Glomerular visceral epithelial cell (primary cell): ENCODE measurements at regions not wholly inside any gene's neighbourhood (a gene's known extent, or its start where the extent isn't known, plus 50 kb on each side); places are given as distances from the start of the nearest gene placed in this dataset.

Experiments
- DNase-seq: peaks from one replicate; pipeline ENCODE4 v3.0.0-alpha.2; 2016; ENCODE audit errors: extremely low spot score

- no peak for DNase-seq
Measured at GRCh38 chr2:226383461-226383860, 416.2 kb downstream of the IRS1 start.

GRCh38 chr2:226380679-226381078 lies 418.9 kb downstream of the IRS1 start:
- DNase-seq, result no peak

DNA sequence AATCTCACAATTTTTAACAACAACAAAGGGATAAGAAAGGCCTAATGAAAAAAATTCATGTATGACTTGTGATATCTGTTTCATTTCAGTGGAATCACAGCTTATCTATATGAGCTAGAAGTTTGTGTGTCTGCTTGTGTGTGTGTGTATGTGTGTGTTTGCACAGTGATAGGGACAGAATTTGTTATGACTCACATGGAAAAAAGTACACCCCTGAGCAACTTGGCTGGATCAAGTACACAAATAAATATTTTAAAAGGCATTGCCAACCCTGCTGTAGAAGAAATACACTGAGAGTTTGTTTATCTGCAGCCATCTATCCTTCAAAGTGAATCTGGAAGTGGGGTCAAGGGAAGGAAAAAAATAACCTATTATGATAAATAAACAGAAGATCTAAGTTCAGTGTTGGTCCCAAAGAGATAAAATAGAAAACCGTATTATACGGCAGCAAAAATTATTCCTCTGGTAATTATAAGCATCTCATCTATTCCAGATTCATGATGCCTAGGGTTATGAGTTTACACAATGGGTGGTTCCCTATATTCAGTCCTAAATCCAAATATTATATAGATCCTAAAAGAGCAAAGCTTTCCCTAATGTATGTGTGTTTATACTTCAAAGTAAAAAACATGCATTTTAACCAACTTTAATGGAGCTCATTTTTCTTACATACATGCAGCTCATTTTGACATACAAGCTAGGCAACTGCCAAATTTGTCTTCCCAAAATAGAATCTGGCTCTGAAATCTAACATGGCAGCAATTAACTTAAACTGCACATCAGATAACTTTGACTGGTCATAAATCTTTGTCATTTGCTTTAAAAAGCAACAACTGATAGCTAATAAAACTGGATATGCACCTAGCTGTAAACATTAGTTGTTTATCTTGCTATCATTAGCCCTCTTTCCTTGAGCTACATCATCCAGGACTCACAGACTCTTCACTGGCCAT lies 420.6 kb downstream of the IRS1 start:
- DNase-seq, result no peak

GRCh38 chr2:226376516-226377180 lies 423.0 kb downstream of the IRS1 start:
- DNase-seq, result no peak

DNA sequence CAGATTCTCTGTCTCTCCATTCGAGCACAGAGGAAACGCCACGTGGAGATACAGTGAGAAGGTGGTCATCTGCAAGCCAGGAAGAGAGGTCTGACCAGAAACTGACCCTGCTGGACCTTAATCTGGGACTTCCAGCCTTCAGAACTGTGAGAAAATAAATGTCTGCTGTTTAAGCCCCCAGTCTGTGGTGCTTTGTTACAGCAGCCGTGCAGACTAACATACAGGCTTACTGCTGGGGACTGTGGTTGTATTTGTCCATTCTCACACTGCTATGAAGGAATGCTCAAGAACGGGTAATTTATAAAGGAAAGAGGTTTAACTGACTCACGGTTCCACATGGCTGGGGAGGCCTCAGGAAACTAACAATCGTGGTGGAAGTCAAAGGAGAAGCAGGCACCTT lies 432.7 kb downstream of the IRS1 start:
- peak; percentile 46 for DNase-seq

GRCh38 chr2:226364217-226364616 lies 435.4 kb downstream of the IRS1 start:
- no peak for DNase-seq

- DNase-seq, result peak; percentile 45
Measured at GRCh38 chr2:226362980-226363379, 436.6 kb downstream of the IRS1 start.

GRCh38 chr2:226360658-226361057 lies 439.0 kb downstream of the IRS1 start:
- no peak for DNase-seq

- no peak for DNase-seq
Measured at GRCh38 chr2:226358688-226359087, 440.9 kb downstream of the IRS1 start.

- DNase-seq, result no peak
Measured at GRCh38 chr2:226357816-226358215, 441.8 kb downstream of the IRS1 start.

GRCh38 chr2:226355600-226355999 lies 444.0 kb downstream of the IRS1 start:
- DNase-seq, result no peak

GRCh38 chr2:226354434-226354833 lies 445.2 kb downstream of the IRS1 start:
- peak; percentile 62 for DNase-seq

GRCh38 chr2:226352941-226353560 lies 446.6 kb downstream of the IRS1 start:
- DNase-seq, result no peak

GRCh38 chr2:226351711-226352110 lies 447.9 kb downstream of the IRS1 start:
- DNase-seq, result no peak

DNA sequence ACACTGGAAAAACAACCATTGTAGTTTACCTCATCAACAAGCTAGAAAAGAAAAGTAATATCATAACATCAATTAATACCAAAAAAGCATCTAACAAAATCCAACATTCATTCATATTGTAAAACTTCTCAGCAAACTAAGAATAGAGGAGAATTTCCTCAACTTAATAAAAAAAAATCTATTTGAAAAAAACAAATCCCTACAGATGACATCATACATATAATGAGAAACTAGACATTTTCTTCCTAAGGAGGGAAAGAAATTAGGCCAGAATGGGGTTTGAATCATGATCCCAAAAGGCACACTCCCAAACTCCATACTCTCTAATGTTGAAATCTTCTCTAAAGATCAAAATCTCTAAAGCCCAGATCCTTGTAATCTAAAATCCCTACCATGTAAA lies 460.0 kb downstream of the IRS1 start:
- DNase-seq, result no peak

GRCh38 chr2:226338825-226339224 lies 460.8 kb downstream of the IRS1 start:
- peak; percentile 14 for DNase-seq

- no peak for DNase-seq
Measured at GRCh38 chr2:226337941-226338600, 461.5 kb downstream of the IRS1 start.

- no peak for DNase-seq
Measured at GRCh38 chr2:226336283-226336682, 463.3 kb downstream of the IRS1 start.

- DNase-seq, result no peak
Measured at GRCh38 chr2:226334981-226335720, 464.5 kb downstream of the IRS1 start.

- no peak for DNase-seq
Measured at GRCh38 chr2:226333388-226333787, 466.2 kb downstream of the IRS1 start.

DNA sequence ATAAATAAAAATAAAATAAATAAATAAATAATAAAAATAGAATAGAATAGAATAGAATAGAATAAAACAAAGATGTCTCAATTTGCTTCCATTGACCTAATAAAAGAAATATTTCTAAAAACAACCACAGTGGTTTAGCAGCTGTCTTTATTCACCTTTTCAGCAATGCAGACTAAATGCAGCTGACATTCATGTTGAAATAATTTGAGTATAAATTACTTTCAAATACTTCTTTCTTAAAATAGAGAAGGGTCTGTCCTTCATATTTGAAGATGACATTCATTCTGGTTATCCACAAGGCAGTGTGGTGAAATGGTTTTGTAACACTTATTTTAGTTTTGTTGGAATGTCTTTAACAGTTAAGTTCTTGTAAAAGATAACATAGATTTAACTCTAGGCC lies 469.4 kb downstream of the IRS1 start:
- no peak for DNase-seq
